GM18498 (cell line): ENCODE measurements at regions not wholly inside any gene's neighbourhood (a gene's known extent, or its start where the extent isn't known, plus 50 kb on each side); places are given as distances from the start of the nearest gene placed in this dataset.
"Not testable (repeated sequence)": the region's sequence is repeated elsewhere in the genome, so short reads cannot be mapped to it uniquely, and the experiment has no call there.

Experiments used
- ATAC-seq: cut with Tn5 transposase; IDR thresholded peaks from one replicate; pipeline ENCODE4 v1.9.1; 2021; ENCODE audit warnings: mild to moderate bottlenecking, moderate library complexity; ENCODE audit not compliant: unreplicated experiment

DNA sequence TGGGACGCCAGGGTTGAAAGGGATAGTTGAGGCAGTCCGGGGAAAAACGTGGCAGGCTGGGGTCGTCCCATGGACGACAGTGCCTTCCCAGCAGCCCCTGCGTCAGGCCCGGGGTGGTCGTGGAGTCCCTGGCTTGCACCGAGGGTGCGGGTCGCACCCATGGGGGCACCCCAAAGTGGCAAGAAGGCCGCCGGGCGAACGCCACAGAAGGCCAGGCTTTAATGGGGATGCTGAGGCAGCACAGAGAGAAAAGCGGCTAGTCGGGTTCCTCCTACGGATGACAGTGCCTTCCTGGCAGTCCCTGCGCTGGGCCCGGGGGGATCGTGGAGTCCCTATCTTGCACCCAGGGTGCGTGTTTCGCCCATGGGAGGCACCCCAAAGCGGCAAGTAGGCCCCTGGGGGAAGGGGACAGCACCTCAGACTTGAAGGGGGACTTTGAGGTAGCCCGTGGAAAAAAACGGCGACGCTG, 158.6 kb upstream of the ALG10B start:
- no peak for ATAC-seq

DNA sequence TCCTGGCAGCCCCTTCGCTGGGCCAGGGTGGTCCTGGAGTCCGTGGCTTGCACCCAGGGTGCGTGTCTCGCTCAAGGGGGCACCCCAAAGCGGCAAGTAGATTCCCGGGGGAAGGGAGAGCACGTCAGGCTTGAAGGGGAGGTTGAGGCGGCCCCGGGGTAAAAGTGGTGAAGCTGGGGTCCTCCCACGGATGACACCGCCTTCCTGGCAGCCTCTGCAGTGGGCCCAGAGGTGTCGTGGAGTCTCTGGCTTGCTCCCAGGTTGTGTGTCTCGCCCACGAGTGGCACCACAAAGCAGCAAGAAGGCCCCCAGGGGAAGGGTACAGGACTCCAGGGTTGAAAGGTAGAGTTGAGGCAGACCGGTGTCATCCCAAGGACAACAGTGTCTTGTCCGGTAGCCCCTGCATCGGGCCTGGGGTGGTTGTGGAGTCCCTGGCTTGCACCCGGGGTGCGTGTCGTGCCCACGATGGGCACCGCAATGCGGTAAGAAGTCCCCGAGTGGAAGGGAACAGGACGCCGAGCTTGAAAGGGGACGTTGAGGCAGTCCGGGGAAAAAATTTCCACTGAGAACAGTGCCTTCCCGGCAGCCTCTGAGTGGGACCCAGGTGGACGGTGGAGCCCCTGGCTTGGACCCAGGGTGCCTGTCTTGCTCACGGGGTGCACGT, 158.0 kb upstream of the ALG10B start:
- ATAC-seq = no peak

DNA sequence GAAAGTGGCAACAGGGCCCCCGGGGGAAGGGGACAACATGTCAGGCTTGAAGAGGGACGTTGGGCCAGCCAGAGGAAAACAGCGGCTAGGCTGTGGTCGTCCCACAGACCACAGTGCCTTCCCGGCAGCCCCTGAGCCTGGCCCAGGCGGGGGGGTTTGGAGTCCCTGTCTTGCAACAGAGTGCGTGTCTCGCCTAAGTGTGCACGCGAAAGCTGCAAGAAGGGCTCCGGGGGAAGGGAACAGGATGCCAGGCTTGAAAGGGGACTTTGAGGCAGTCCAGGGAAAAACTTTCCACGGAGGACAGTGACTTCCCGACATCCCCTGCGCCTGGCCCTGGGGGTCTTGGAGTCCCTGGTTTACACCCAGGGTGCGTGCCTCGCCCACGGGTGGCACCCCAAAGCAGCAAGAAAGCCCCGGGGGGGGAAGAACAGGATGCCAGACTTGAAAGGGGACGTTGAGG, 157.5 kb upstream of the ALG10B start:
- ATAC-seq = no peak

DNA sequence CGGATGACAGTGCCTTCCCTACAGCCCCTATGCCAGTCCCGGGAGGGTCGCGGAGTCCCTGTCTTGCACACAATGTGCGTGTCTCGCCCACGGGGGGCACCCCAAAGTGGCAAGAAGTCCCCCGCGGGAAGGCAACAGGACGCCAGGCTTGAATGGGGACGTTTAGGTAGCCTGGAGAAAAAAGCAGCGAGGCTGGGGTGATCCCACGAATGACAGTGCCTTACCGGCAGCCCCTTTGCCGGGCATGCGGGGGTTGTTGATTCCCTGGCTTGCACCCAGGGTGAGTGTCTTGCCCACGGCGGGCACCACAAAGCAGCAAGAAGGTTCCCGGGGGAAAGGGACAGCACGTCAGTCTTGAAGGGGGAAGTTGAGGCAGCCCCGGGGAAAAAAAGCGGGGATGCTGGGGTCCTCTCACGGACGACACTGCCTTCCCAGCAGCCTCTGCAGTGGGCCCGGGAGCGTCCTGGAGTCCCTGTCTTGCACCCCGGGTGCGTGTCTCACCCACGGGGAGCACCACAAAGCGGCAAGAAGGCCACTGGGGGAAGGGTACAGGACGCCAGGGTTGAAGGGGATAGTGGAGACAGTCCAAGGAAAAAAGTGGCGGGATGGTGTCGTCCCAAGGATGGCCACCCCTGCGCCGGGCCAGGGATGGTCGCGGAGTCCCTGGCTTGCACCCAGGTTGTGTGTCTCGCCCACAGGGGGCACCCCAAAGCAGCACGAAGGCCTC, 156.8 kb upstream of the ALG10B start:
- ATAC-seq = no peak

DNA sequence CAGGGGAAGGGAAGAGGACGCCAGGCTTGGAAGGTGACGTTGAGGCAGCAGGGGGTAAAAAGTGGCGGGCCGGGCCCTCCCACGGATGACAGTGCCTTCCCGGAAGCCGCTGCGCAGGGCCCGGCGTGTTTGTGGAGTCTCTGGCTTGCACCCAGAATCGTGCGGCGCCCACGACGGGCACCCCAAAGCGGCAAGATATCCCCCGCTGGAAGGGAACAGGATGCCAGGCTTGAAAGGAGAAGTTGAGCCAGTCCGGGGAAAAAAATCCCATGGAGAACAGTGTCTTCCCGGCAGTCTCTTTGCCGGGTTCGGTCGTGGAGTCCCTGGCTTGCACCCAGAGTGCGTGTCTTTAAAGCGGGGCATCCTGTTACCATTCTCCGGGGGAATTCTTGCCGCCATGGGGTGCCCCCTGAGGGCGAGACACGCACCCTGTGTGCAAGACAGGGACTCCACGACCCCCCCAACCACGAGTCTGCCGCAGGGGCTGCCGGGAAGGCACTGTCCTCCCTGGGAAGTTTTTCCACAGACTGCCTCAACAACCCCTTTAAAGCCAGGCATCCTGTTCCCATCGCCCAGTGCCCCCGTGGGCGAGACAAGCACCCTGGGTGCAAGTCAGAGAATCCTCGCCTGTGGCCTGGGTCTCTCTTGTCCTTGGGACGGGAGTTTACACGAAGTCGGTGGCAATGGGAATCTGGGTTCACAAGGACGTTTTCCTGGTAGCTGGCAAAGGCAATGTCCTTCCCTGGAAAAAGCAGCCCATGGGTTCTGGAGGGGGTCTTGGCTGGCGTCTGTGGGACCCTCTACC, 156.1 kb upstream of the ALG10B start:
- ATAC-seq = no peak

DNA sequence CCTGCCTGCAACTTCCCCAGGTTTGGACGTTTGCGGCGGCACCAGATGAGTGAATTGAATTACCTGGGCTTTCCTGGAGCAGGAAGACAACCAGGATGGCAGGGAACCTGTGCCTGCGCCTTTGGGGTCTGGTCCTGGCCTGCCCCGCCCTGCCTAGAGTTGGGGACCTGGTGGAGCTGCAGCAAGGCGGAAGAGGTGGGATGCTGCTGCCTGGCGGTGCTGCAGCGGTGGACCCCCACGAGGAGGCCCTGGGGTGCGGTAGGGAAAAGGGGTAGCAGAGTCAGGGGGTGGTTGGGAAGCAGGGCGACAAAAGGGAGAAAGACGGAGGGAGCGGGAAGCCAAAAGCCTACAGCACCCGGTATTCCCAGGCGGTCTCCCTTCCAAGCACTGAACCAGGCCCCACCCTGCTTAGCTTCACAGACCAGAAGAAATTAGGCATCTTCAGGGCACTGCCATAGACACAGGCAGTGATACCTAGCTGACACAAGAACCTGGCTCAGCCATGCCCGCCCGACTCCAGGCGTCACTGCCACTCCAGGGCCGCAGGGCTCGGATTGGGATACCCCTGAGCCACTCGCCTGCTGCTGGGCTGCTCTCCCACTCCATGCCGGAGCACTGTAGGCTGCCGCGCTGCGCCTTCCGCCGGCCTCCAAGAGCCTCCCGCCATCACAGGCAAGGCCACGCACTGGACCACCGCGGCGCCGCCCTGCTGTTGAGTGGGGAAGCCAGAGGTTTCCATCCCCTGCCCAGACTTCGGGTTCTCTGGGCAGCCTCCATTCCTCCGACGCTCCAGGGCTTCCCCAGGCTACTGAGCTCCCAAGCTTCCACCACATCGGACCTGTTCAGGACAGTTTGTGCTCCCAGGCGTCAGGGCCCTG, 155.2 kb upstream of the ALG10B start:
- ATAC-seq = no peak

DNA sequence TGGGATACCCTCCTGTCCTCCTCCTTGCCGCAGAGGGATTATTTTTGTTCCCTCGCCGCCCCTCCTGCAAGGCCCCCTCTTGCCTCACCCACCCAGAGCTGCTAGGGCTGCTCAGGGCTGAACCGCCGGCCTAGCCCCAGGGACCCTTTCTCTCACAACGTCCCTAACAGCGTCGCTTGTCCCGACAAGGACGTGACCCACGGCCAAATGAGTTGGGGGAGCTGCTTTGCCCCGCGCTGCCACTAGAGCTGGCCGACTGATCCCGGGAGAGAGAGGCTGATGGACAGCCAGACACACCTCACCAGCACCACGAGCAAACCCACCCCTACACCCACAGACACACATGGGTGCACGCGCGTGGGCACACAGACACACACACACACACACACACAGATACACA, 154.6 kb upstream of the ALG10B start:
- no peak for ATAC-seq

DNA sequence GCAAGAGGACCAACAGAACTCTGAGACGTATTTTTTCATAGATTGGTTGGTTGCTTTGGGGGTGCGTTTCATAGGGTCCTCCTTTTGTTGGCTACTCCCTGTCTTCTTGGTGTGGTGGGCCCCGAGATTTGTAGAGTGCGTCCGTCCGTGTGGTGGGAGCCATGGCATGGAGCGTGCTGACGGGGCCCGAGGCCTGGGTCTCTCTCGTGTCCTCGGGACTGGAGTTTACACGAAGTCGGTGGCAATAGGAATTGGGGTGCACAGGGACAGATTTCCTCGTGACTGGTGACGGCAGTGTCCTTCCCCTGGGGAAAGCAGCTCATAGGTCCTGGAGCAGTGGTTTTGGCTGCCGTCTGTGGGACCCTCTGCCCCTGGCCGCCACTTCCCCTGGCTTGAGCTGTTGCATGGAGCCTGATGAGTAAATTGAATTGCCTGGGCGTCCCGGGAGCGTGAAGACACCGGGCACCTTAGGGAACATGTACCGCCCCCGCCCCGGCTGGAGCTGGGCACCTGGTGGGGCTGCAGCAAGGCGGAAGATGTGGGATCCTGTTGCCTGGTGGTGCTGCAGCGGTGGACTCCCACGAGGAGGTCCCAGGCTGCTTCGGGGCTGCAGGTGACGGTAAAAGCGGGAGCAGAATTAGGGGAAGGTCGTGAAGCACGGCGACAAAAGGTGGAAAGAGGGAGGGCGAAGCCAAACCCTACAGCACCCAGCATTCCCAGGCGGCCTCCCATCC, 153.7 kb upstream of the ALG10B start:
- ATAC-seq = no peak

DNA sequence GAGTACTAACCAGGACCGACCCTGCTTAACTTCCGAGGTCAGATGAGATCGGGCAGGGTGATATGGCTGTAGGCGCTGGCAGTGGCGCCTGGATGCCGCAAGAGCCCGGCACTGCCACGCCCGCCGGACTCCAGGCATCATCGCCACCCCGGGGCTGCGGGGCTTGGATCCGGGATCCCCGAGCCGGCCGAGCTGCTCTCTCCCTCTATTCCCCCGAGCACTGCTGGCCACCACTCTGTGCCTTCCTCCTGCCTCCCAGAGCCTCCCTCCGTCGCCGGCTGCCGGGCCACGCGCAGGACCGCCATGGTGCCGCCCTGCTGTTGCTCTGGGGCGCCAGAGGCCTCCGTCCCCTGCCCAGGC, 153.2 kb upstream of the ALG10B start:
- ATAC-seq = no peak

DNA sequence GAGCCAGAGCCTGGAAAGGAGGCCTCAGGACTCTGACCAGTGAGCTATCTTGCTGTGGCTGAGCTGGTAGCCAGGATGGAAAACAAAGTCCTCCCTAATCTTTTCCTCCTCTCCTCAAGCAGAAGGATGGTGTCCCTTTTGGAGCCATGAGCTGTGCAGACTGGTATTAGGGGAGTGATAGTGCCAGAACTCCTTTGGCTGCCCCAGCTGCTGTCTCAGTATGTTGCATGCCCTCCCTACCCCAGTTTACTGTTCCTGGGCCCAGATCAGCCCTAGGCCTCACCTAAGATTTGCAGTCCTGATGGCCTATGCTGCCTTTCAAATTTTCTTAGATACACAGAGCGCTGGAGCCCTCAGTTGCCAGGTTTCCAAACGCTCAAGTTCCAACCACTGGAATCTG, 150.3 kb upstream of the ALG10B start:
- ATAC-seq = no peak

DNA sequence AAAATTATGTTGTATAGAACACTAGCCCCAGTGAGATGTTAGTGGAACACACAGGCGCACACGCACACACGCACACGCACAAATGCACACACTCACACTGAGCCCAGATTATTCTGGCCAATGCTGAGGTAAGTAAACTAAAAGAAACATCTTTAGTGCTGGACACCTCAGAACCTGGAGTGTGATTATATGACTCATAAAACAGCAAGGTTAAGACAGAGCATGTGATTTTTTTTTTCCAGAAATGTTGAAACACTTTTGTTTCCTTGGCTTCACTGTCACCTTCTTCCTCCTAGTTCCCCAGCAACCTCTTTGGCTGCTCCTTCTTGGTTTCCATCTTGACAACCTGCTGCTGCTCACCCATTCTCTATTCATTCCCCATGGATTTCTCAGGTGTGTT, 141.0 kb upstream of the ALG10B start:
- ATAC-seq = no peak

DNA sequence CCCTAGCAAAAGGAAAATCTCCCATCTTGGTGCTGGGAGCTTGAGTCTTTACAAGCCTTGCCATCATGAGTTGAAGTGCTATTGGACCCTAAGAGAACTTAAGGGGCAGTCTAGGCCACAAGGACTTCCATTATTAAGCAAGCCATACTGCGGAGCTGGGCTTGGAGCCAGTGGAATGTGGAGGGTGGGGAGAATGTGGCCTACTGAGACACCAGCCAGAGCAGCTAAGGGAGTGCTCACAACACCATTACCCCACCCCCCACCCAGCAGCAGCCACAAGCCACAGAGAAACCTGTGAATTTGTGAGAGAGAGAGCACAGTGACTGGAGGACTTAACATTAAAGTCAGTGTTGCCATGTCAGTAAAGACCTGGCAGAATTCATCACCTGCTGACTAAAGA, 133.0 kb upstream of the ALG10B start:
- not testable (repeated sequence) for ATAC-seq

DNA sequence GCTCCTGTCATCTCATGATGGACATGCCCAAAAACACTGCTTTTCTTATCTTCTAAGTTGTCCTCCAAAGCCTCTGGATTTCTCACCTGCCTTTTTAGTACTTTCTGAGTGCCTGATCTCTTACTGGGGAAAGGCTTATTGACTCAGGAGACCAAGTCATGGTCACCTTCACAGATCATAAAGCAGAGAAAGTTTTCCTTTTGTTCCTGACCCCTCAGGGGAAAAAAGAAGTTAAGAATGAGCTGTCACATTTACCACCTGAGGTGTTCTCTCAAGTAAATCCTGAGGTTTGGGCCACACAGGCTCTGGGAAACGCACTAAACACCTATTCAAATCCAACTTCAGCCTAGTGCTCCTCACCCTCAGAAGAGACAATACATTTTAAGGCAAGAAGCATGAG, 119.3 kb upstream of the ALG10B start:
- ATAC-seq = not testable (repeated sequence)

DNA sequence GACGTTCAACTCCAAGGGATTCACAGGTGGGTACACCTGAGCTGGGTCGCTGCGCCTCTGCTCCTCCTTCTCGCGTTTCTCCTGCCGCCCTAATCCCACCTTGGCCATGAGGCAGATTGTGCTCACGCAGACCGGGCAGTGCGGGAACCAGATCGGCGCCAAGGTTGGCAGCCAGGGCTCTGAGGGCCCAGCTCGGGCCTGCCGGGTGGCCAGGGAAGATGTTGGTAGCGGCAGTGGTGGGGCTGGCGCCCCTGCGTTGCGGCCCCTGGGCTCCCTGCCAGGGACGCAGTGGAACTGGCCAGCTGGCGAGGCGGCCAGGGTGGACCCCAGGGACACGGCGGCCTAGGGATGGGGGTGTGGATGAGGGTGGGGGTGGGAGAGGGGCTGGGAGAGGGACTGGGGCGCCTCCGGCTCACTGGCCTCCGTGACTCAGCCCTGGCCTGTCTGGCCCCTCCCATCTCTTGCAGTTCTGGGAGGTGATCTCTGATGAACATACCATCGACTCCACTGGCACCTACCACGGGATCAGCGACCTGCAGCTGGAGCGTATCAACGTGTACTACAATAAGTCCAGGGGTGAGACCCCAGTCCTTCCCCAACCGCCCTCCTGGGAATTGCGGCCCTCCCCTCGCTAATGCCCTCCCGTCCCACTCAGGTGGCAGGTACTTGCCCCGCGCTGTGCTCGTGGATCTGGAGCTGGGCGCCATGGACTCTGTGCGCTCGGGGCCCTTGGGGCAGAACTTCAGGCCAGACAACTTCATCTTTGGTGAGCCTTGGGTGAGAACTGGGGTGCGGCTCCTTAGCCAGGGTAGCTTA, 114.9 kb upstream of the ALG10B start:
- ATAC-seq = no peak

DNA sequence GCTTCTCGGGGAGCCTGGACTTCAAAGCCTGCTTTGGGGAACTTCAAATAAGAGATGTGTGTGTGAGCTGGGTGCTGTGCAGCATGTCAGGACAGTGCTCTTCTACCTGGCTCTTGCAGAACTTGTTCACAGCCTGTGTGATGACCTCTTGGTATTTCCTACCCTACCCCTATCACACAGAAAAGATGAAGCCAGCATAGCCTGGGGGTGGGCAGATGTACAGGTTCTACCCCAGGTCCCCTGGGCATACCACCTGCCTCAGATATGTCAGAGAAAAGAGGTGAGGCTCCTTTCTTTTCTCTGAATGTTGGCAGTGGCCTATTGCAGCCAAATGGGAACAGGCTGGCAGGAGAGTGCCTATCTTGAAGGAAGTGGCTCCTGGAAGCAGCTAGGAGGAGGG, 111.7 kb upstream of the ALG10B start:
- no peak for ATAC-seq

DNA sequence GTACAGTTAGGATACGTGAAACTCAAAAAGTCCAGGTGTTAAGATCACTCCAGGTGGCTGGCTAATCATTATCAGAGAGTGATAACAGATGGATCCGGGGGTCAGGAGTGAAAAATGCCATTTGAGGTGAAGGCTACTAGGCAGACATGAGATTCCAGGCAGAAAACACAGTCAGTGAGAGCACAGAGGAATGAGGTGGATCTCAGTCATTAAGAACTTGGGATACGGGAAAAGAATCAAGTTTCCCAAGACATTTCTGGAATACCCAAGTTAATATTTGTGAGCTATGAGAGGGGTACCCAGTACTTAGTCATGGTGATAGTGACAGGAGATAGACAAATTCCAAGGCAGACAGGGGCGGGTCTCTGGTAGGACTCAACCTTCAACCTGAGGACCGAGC, 94.6 kb upstream of the ALG10B start:
- ATAC-seq = no peak

DNA sequence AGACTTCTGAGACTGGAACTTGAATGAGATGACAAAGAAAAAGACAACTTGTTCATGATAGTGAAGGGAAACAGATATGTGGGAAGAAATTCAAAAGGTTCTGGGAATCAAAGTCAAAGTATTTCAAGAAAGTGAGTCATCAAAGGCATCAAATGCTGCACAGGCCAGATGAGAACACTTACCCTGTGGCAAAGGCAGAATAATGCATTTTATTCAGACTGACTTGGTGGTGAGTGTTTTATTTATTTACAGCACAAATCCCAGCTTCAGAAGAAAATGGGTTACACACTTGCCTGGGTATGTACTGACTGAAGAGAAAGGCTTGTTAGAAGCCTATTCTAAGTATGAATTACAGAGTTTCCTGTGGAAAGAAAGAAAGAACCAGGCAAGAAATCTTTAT, 78.2 kb upstream of the ALG10B start:
- ATAC-seq = not testable (repeated sequence)

DNA sequence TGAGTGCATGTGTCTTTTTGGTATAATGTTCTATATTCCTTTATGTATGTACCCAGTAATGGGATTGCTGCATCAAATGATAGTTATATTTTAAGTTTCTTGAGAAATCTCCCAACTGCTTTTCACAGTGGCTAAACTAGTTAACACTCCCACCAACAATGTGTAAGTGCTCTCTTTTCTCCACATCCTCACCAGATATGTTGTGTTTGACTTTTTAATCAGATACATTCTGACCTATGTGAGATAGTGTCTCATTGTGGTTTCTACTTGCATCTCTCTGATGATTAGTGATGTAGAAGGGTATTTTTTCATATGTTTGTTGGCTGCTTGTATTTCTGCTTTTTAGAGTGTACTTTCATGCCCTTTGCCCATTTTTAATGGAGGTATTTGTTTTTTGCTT, 62.8 kb upstream of the ALG10B start:
- ATAC-seq = no peak

DNA sequence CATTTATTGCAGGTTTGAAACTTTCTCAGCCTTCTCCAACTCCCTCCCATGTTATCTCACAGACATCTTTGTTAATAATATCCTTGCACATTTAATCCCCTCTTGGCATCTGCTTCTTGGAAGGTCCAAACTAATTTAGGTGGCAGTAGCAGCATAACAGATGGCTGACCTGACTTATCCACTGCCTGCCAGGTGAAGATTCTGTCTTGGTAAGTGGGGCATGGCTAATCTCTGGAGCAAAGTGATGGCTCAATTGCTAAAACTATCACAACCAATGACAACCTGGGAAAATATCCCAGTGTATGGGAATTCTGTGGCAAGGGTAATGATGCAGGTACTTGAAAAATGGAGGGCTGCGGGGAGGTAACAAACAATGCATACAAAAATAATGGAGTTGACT, 58.2 kb upstream of the ALG10B start:
- no peak for ATAC-seq
